Hepatocyte (in vitro differentiated cells): ENCODE measurements at regions not wholly inside any gene's neighbourhood (a gene's known extent, or its start where the extent isn't known, plus 50 kb on each side); places are given as distances from the start of the nearest gene placed in this dataset.

Experiments
- DNase-seq: peaks from one replicate; pipeline ENCODE4 v3.0.0-alpha.2; 2016; ENCODE audit warnings: low spot score
- H2AFZ ChIP-seq: fragments of 200-600 bp; sonication (generic); 2 replicates; pipeline ENCODE4 v1.6.0; 2016; ENCODE audit warnings: antibody characterized with exemption, mild to moderate bottlenecking
- H3K27ac ChIP-seq: fragments of 200-600 bp; sonication (generic); 2 replicates; pipeline ENCODE4 v1.5.1; 2016; ENCODE audit warnings: mild to moderate bottlenecking
- H3K27me3 ChIP-seq: fragments of 200-600 bp; sonication (generic); 2 replicates; pipeline ENCODE4 v1.6.1; 2016
- H3K36me3 ChIP-seq: fragments of 200-600 bp; sonication (generic); replicated peaks from 2 replicates; pipeline ENCODE4 v1.5.1; 2016; ENCODE audit warnings: low read depth; ENCODE audit not compliant: insufficient read depth
- H3K4me1 ChIP-seq: fragments of 200-600 bp; sonication (generic); 2 replicates; pipeline ENCODE4 v1.5.1; 2016; ENCODE audit warnings: mild to moderate bottlenecking, moderate library complexity; ENCODE audit not compliant: insufficient read depth
- H3K4me2 ChIP-seq: fragments of 200-600 bp; sonication (generic); 2 replicates; pipeline ENCODE4 v1.6.0; 2016
- H3K4me3 ChIP-seq: fragments of 200-600 bp; sonication (generic); 2 replicates; pipeline ENCODE4 v1.5.1; 2016; ENCODE audit warnings: mild to moderate bottlenecking
- H3K79me2 ChIP-seq: fragments of 200-600 bp; sonication (generic); 2 replicates; pipeline ENCODE4 v1.6.0; 2017; ENCODE audit warnings: mild to moderate bottlenecking
- H3K9me2 ChIP-seq: fragments of 200-600 bp; sonication (generic); replicated peaks from 2 replicates; pipeline ENCODE4 v1.6.0; 2017; ENCODE audit warnings: mild to moderate bottlenecking; ENCODE audit not compliant: insufficient read depth
- H3K9me3 ChIP-seq: fragments of 200-600 bp; sonication (generic); 2 replicates; pipeline ENCODE4 v1.5.1; 2016; ENCODE audit warnings: low read depth, mild to moderate bottlenecking
- H4K20me1 ChIP-seq: fragments of 200-600 bp; sonication (generic); 2 replicates; pipeline ENCODE4 v1.6.0; 2016; ENCODE audit warnings: mild to moderate bottlenecking; ENCODE audit not compliant: insufficient read depth, poor library complexity, severe bottlenecking
- CTCF ChIP-seq: fragments of 200-600 bp; sonication (generic); IDR thresholded peaks from 2 replicates; pipeline ENCODE4 v1.5.1; 2016; ENCODE audit warnings: antibody characterized with exemption, mild to moderate bottlenecking; ENCODE audit not compliant: poor library complexity
- EZH2 ChIP-seq: fragments of 200-600 bp; sonication (generic); IDR thresholded peaks from 2 replicates; pipeline ENCODE4 v1.6.1; 2016; ENCODE audit warnings: antibody characterized with exemption, mild to moderate bottlenecking, borderline replicate concordance
- EZH2phosphoT487 ChIP-seq: fragments of 200-600 bp; sonication (generic); IDR thresholded peaks from one replicate; pipeline ENCODE4 v1.6.1; 2018; ENCODE audit warnings: antibody characterized with exemption, mild to moderate bottlenecking, low read depth, moderate library complexity; ENCODE audit not compliant: unreplicated experiment, severe bottlenecking
- WGBS: methylation state at CpG from one replicate; pipeline ENCODE4 v1.1.6; 2016; ENCODE audit warnings: low lambda C conversion rate; ENCODE audit errors: missing lambda C conversion rate; 5-methylcytosine and 5-hydroxymethylcytosine counted together

GRCh38 chr22:48653306-48653705, 1174.4 kb downstream of the BRD1 start:
- TF ChIP-seq CTCF (no peak), EZH2 (no peak), EZH2phosphoT487 (no peak)
- H3K9me3 ChIP-seq: no peaks in the 10 kb centered on the region
- H4K20me1 ChIP-seq: no peaks in the 10 kb centered on the region
- H3K36me3 ChIP-seq: no peaks in the 10 kb centered on the region
- no peaks in the 10 kb centered on the region for H3K4me1 ChIP-seq
- H3K27me3 ChIP-seq: no peaks in the 10 kb centered on the region
- H3K79me2 ChIP-seq: no peaks in the 10 kb centered on the region
- H3K4me3 ChIP-seq: no peak overlapping the region
- no peak overlapping the region for H2AFZ ChIP-seq
- no peaks in the 10 kb centered on the region for H3K9me2 ChIP-seq
- DNase-seq: no peak
- H3K27ac ChIP-seq: no peak overlapping the region
- no peak overlapping the region for H3K4me2 ChIP-seq
- 94% methylated on average over 7 of the region's 8 CpGs for WGBS

GRCh38 chr22:48652796-48653195, 1174.9 kb downstream of the BRD1 start:
- no peak overlapping the region for H3K4me2 ChIP-seq
- H4K20me1 ChIP-seq: no peaks in the 10 kb centered on the region
- H3K27me3 ChIP-seq: no peaks in the 10 kb centered on the region
- H2AFZ ChIP-seq: no peak overlapping the region
- H3K4me1 ChIP-seq: no peaks in the 10 kb centered on the region
- no peaks in the 10 kb centered on the region for H3K9me2 ChIP-seq
- no peaks in the 10 kb centered on the region for H3K9me3 ChIP-seq
- no peak overlapping the region for H3K27ac ChIP-seq
- no peak overlapping the region for H3K4me3 ChIP-seq
- 86% methylated on average over 16 of the region's 16 CpGs for WGBS
- no peak for DNase-seq
- TF ChIP-seq EZH2phosphoT487 (no peak), EZH2 (no peak), CTCF (no peak)
- no peaks in the 10 kb centered on the region for H3K79me2 ChIP-seq
- H3K36me3 ChIP-seq: no peaks in the 10 kb centered on the region

- WGBS: 95% methylated on average over 19 of the region's 19 CpGs
- Histone ChIP-seq H3K27ac (no peak overlapping the region), H3K27me3 (no peaks in the 10 kb centered on the region), H3K36me3 (no peaks in the 10 kb centered on the region), H4K20me1 (no peaks in the 10 kb centered on the region), H3K4me3 (no peak overlapping the region), H2AFZ (no peak overlapping the region), H3K4me1 (no peaks in the 10 kb centered on the region), H3K79me2 (no peaks in the 10 kb centered on the region), H3K4me2 (no peak overlapping the region), H3K9me2 (no peaks in the 10 kb centered on the region), H3K9me3 (no peaks in the 10 kb centered on the region)
- no peak for TF ChIP-seq EZH2
- TF ChIP-seq EZH2phosphoT487: no peak
- TF ChIP-seq CTCF: no peak
- no peak for DNase-seq
Measured at GRCh38 chr22:48651981-48652538, 1175.6 kb downstream of the BRD1 start.
